SK-N-MC (cell line): ENCODE measurements at regions not wholly inside any gene's neighbourhood (a gene's known extent, or its start where the extent isn't known, plus 50 kb on each side); places are given as distances from the start of the nearest gene placed in this dataset.

Experiments
- DNase-seq: peaks from one replicate; pipeline ENCODE4 v3.0.0-alpha.2; 2011; ENCODE audit warnings: low read depth, low spot score
- H3K27ac ChIP-seq: fragments of 200-600 bp; sonication (generic); 2 replicates; pipeline ENCODE4 v1.5.1; 2016; ENCODE audit warnings: mixed run types
- H3K36me3 ChIP-seq: fragments of 200-600 bp; sonication (generic); 2 replicates; pipeline ENCODE4 v1.6.1; 2017; ENCODE audit warnings: antibody characterized with exemption, low read length, mixed read lengths; ENCODE audit not compliant: insufficient read depth
- H3K4me3 ChIP-seq: fragments of 200-600 bp; sonication (generic); 2 replicates; pipeline ENCODE4 v1.5.1; 2016
- H3K9ac ChIP-seq: fragments of 200-600 bp; sonication (generic); 2 replicates; pipeline ENCODE4 v1.8.0; 2017; ENCODE audit warnings: mixed run types, mixed read lengths; ENCODE audit not compliant: insufficient read length
- H3K9me3 ChIP-seq: fragments of 200-600 bp; sonication (generic); 2 replicates; pipeline ENCODE4 v1.6.1; 2017; ENCODE audit warnings: low read depth, mild to moderate bottlenecking, antibody characterized with exemption, low read length, moderate library complexity, mixed read lengths
- EZH2 ChIP-seq: fragments of 200-600 bp; sonication (generic); IDR thresholded peaks from one replicate; pipeline ENCODE4 v1.6.1; 2017; ENCODE audit warnings: antibody characterized with exemption
- FOXP2 ChIP-seq: optimal IDR thresholded peaks from 2 replicates; pipeline ENCODE3; 2011; ENCODE audit warnings: mild to moderate bottlenecking, moderate library complexity; ENCODE audit not compliant: insufficient read depth; ENCODE audit errors: extremely low read length, control extremely low read depth
- POLR2AphosphoS5 ChIP-seq: IDR thresholded peaks from 2 replicates; pipeline ENCODE4 v1.6.1; 2012; ENCODE audit warnings: mild to moderate bottlenecking, low read depth, low read length, borderline replicate concordance

DNA sequence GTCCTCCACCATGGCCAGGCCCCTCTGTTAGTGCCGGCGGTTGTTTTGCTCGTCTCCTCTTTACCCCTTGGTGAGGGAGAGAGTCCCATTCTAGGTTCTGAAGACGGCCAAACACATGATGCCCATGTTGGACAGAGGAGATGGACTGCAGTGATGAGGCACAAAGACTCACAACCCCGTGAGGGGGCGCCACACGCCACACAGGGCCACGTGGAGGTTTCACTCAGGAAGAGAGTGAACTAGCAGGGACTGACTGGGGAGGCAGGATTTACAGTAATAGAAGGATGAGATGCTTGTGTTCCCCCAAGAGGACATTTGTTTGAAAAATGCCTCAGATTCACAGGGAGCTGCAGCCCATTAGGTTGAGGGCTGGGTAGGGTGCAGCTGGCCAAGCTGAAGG is 655.3 kb upstream of the FRG1 start:
- Histone ChIP-seq H3K4me3 (no peak overlapping the region), H3K27ac (no peak overlapping the region), H3K9me3 (no peaks in the 10 kb centered on the region), H3K36me3 (no peaks in the 10 kb centered on the region), H3K9ac (no peak overlapping the region)
- TF ChIP-seq EZH2 (no peak), FOXP2 (no peak), POLR2AphosphoS5 (no peak)
- DNase-seq, result no peak

DNA sequence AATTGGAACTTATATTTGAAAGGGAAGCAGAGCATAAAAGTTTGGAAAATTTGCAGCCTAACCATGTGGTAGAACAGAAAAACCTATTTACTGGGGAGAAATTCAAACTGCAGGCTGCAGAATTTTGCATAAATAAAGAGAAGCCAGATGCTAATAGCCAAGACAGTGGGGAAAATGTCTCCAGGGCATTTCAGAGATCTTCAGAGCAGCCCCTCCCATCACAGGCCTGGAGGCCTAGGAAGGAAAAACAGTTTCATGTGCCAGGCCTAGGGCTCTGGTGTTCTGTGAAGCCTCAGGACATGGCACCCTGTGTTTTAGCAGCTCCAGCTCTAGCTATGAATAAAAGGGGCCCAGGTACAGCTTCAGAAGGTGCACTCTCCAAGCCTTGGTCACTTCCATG is 648.7 kb upstream of the FRG1 start:
- no peak for DNase-seq
- TF ChIP-seq EZH2, result no peak
- no peak for TF ChIP-seq FOXP2
- no peak for TF ChIP-seq POLR2AphosphoS5
- H3K27ac ChIP-seq, result no peak overlapping the region

GRCh38 chr4:189293459-189293858 is 647.2 kb upstream of the FRG1 start:
- TF ChIP-seq FOXP2 (no peak), POLR2AphosphoS5 (no peak), EZH2 (no peak)
- no peak for DNase-seq

More for the DNA sequence above, 648.7 kb upstream of the FRG1 start:
- H3K4me3 ChIP-seq, result no peak overlapping the region
- H3K9me3 ChIP-seq, result no peaks in the 10 kb centered on the region
- H3K36me3 ChIP-seq, result no peaks in the 10 kb centered on the region
- no peak overlapping the region for H3K9ac ChIP-seq

DNA sequence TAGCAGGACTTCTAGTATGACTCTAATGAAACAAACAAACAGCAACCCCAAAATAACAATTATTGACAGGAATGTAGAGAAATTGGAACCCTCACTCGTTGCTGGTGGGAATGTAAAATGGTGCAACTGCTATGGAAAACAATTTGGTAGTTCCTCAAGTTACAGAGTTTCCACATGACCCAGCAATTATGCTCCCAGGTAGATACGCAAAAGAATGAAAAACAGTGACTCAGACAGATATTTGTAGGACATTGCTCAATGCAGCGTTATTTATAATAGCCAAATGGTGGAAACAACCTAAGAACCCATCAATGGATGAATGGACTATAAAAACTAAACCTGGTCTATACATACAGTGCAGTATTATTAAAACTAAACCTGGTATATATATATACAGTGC is 646.1 kb upstream of the FRG1 start:
- DNase-seq, result no peak

More at GRCh38 chr4:189293459-189293858, 647.2 kb upstream of the FRG1 start:
- Histone ChIP-seq H3K4me3 (no peak overlapping the region), H3K9ac (no peak overlapping the region), H3K9me3 (no peaks in the 10 kb centered on the region), H3K36me3 (no peaks in the 10 kb centered on the region), H3K27ac (no peak overlapping the region)

DNA sequence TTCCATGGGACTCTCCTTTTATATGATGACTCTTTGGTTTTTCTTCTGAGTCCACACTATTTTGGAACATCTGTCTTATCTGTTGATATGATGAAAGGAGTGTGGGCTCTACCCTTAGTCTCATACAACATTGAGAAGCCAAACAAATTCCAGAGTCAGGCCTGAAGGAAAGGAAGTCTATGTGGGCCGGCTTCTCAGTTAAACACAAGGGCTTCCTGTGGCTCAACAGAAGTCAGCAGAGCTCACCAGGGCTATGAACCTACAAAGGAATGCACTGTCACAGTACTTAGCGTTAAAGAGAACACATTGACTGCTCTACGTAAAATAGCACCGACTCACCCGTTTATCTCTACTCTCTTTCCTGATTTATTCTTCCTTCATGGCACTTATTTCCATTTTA is 641.0 kb upstream of the FRG1 start:
- no peaks in the 10 kb centered on the region for H3K9me3 ChIP-seq
- no peak overlapping the region for H3K4me3 ChIP-seq
- no peak overlapping the region for H3K9ac ChIP-seq
- no peak for DNase-seq
- no peak overlapping the region for H3K27ac ChIP-seq
- H3K36me3 ChIP-seq, result no peaks in the 10 kb centered on the region
- TF ChIP-seq FOXP2, result no peak

More for the DNA sequence above, 646.1 kb upstream of the FRG1 start:
- Histone ChIP-seq H3K4me3 (no peak overlapping the region), H3K9me3 (no peaks in the 10 kb centered on the region), H3K36me3 (no peaks in the 10 kb centered on the region), H3K9ac (no peak overlapping the region), H3K27ac (no peak overlapping the region)
- TF ChIP-seq FOXP2 (no peak), POLR2AphosphoS5 (no peak), EZH2 (no peak)

GRCh38 chr4:189301692-189302091 is 639.0 kb upstream of the FRG1 start:
- DNase-seq, result no peak
- Histone ChIP-seq H3K36me3 (no peaks in the 10 kb centered on the region), H3K4me3 (no peak overlapping the region), H3K27ac (no peak overlapping the region), H3K9me3 (no peaks in the 10 kb centered on the region), H3K9ac (no peak overlapping the region)
- TF ChIP-seq FOXP2 (no peak), EZH2 (no peak), POLR2AphosphoS5 (no peak)

DNA sequence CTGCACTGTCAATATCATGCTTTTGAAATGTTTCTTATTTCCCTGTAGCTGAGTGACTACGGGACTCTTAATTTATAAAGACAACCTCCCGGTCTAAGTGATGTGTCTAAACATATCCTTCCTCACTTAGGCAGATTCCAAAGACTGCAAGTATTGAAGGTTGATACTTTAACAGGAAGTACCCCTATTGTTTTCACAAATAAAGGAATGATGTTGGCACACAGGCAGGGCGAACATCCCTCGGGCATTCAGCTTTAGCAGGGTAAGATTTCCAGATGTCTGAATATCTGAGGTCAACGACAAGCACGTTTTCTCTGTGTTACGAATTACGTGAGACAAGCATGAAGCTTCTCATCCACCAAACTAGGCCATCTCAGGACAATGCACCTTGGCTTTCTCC is 638.0 kb upstream of the FRG1 start:
- no peak for TF ChIP-seq POLR2AphosphoS5
- TF ChIP-seq FOXP2, result no peak
- TF ChIP-seq EZH2, result no peak
- Histone ChIP-seq H3K36me3 (no peaks in the 10 kb centered on the region), H3K27ac (no peak overlapping the region), H3K9me3 (no peaks in the 10 kb centered on the region), H3K9ac (no peak overlapping the region), H3K4me3 (no peak overlapping the region)
- DNase-seq, result no peak

DNA sequence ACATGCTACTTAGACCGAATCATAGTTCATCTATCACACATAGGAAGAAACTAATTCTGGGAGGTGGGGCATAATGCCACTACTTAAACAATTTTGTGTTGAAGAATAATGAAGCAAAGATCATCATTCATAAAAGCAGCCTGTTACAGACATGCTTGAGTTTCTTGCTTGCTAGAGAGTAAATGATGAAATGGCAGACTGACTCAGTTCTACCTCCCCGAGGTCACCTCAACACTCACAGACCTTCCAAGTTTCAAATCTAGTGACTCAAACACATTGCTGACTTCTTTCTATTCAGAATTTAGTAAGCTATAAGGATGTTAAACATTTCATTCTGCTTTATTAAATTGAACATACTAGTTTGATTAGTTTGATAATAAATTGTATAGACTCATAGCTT is 636.5 kb upstream of the FRG1 start:
- Histone ChIP-seq H3K9ac (no peak overlapping the region), H3K4me3 (no peak overlapping the region), H3K36me3 (no peaks in the 10 kb centered on the region), H3K27ac (no peak overlapping the region), H3K9me3 (no peaks in the 10 kb centered on the region)
- DNase-seq, result no peak
- TF ChIP-seq POLR2AphosphoS5 (no peak), FOXP2 (no peak), EZH2 (no peak)

DNA sequence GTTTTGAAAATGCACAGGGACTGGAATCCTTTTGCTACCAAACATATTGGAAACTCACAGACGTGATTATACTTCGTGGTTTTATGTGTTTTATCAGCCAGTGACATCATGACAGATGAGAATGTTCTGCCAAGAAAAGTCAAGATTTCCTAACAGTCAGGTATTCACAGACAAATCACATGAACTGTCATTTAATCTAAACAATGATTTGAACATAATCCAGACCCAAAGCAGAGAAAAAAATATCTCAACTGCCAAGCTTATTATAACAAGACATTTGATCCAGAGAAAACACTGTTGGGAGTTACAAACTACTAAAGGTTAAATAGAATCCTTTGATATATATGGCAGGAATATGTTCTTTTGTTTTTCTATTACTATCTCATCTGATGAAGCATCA is 635.9 kb upstream of the FRG1 start:
- H3K9ac ChIP-seq, result no peak overlapping the region
- H3K9me3 ChIP-seq, result no peaks in the 10 kb centered on the region
- H3K36me3 ChIP-seq, result no peaks in the 10 kb centered on the region
- no peak overlapping the region for H3K4me3 ChIP-seq
- H3K27ac ChIP-seq, result no peak overlapping the region
- DNase-seq, result no peak
- no peak for TF ChIP-seq EZH2
- no peak for TF ChIP-seq FOXP2
- no peak for TF ChIP-seq POLR2AphosphoS5

DNA sequence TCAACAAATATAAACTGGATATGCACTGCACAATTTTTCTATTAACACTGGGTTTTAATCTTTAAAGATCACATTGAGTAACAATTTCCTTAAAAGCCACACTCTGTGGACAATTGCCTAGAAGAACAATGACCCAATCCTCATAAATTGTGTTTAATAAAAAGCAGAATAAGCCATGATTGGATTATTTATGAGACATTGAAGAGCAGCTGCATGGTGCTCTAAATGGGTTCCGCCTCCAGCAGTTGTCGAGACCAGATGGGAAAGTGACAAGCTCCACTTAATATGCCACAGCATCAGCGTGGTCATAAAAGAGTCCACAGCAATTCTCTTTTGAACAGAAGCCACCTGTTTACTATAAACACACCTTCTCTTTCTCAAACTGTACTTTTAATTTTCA is 635.2 kb upstream of the FRG1 start:
- Histone ChIP-seq H3K9me3 (no peaks in the 10 kb centered on the region), H3K4me3 (no peak overlapping the region), H3K27ac (no peak overlapping the region), H3K36me3 (no peaks in the 10 kb centered on the region), H3K9ac (no peak overlapping the region)
- no peak for TF ChIP-seq FOXP2
- TF ChIP-seq POLR2AphosphoS5, result no peak
- TF ChIP-seq EZH2, result no peak
- no peak for DNase-seq
